WTC11 (cell line): ENCODE measurements at regions not wholly inside any gene's neighbourhood (a gene's known extent, or its start where the extent isn't known, plus 50 kb on each side); places are given as distances from the start of the nearest gene placed in this dataset.
"Not testable (repeated sequence)": the region's sequence is repeated elsewhere in the genome, so short reads cannot be mapped to it uniquely, and the experiment has no call there.

Experiments
- CBFB ChIP-seq: sonication (generic); formaldehyde crosslinking; IDR thresholded peaks from 2 replicates; pipeline ENCODE4 v1.8.1; 2022; ENCODE audit warnings: mild to moderate bottlenecking, low read depth, missing genetic modification reagents
- CTCF ChIP-seq: fragments of 200-600 bp; IDR thresholded peaks from 2 replicates; pipeline ENCODE4 v1.8.0; 2022; ENCODE audit warnings: antibody characterized with exemption
- E2F4 ChIP-seq: sonication (generic); formaldehyde crosslinking; IDR thresholded peaks from 2 replicates; pipeline ENCODE4 v1.8.1; 2022; ENCODE audit warnings: low read depth, mild to moderate bottlenecking, moderate library complexity, missing genetic modification reagents, borderline replicate concordance
- FOXJ3 ChIP-seq: sonication (generic); formaldehyde crosslinking; IDR thresholded peaks from 2 replicates; pipeline ENCODE4 v1.9.0; 2021; ENCODE audit warnings: missing genetic modification reagents, mild to moderate bottlenecking, borderline replicate concordance
- JUN ChIP-seq: sonication (generic); formaldehyde crosslinking; IDR thresholded peaks from 2 replicates; pipeline ENCODE4 v1.8.0; 2023; ENCODE audit warnings: mild to moderate bottlenecking, missing genetic modification reagents
- MLX ChIP-seq: sonication (generic); formaldehyde crosslinking; IDR thresholded peaks from 2 replicates; pipeline ENCODE4 v1.8.1; 2023; ENCODE audit warnings: mild to moderate bottlenecking, missing genetic modification reagents, moderate library complexity
- TP53 ChIP-seq: sonication (generic); formaldehyde crosslinking; IDR thresholded peaks from 2 replicates; pipeline ENCODE4 v1.8.1; 2023; ENCODE audit warnings: mild to moderate bottlenecking, missing genetic modification reagents
- ZBTB21 ChIP-seq: sonication (generic); formaldehyde crosslinking; IDR thresholded peaks from 2 replicates; pipeline ENCODE4 v1.8.1; 2023; ENCODE audit warnings: mild to moderate bottlenecking, missing genetic modification reagents, borderline replicate concordance
- ZNF121 ChIP-seq: sonication (generic); formaldehyde crosslinking; IDR thresholded peaks from 2 replicates; pipeline ENCODE4 v1.8.0; 2023; ENCODE audit warnings: missing genetic modification reagents

DNA sequence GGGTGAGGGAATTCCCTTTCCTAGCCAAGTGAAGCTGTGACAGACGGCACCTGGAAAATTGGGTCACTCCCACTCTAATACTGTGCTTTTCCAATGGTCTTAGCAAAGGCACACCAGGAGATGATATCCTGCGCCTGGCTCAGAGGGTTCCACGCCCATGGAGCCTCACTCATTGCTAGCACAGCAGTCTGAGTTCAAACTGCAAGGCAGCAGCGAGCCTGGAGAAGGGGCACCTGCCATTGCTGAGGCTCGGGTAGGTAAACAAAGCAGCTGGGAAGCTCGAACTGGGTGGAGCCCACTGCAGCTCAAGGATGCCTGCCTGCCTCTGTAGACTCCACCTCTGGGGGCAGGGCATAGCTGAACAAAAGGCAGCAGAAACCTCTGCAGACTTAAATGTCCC, 68.9 kb upstream of the LCORL start:
- TF ChIP-seq TP53 (CRISPR knock-in tag); ZNF121 (CRISPR knock-in tag); JUN (CRISPR knock-in tag); CTCF; CBFB; ZBTB21 (CRISPR knock-in tag); E2F4; FOXJ3 (CRISPR knock-in tag); MLX (CRISPR knock-in tag): not testable (repeated sequence)
